ENCODE measurements at regions not wholly inside any gene's neighbourhood (a gene's known extent, or its start where the extent isn't known, plus 50 kb on each side); places are given as distances from the start of the nearest gene placed in this dataset.

DNA sequence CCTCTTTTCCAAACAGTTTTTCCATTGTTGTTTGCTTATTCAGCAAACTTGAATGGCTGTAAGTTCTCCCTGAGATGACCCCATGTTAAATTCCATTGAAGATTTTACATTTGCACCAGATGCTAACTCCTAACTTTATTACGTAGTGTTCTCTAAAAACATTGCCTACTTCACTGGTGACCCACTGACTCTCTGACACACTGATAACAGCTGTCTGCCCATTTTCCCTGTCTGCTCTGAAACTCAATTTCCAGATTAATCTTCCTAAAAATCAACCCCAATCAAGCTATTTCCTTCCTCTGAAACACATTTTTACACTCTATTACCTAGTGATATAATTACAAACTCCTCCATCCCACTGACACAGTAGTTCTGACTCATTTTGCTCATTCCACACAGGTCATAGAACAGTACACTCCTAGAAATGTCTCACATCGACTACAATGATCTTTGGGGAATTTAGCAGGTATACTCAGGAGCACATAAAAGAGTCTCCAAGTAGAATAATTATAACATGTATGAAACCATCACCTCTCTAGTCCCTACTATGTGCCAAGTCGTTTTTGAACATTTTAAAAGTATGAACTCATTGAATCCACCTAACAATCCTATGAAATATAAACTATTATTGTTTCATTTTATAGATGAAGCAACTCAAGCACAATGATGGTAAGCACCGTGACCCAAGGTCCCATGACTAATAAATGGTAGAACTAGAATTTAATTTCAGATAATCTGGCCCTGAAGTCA lies 210.9 kb downstream of the SLIT2 start:
- no peak for DNase-seq

DNA sequence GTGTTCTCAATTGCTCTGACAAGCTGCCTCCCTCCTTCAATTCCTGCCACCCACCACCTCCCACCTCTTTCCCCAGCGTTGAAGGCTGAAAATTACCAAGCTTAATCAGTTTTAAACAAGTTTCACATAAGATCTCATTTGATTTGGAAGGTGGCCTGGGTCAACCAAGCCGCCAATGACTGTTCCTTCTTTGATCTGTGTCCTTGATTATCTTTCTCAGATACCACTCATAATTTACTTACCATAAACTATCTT lies 211.4 kb downstream of the SLIT2 start:
- no peak for DNase-seq

DNA sequence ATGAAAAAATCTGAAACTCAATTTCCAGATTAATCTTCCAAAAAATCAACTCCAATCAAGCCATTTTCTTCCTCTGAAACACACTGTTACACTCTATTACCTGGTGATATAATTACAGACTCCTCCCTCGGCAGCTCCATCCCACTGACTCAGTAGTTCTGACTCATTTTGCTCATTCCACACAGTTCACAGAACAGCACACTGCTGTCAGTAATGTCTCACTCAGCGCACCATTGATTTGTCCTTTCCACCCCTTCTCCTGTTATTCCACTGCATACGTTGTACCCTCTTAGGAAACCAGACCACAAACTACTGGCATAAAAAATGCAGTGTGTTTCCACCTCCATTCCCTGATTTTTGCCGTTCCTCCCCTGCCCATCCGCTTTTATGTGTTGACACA lies 212.7 kb downstream of the SLIT2 start:
- DNase-seq, result no peak

DNA sequence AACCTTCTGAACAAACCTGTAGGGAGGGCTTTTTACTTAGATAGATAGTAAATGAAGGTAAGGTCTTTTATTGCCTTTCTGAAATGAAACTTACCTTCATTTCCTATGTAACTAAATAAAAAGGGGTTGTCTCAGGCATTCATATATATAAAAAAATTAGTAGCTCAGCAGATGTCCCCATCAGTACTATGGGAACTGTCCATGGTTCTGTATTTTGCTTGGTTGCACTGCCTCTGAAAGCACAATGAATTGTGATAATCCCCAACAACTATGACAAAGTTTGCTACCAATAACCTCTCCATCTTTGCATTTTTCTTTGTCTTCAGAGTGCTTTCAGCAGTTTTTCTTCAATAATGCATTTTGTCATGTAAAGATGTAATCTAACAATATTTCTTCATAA lies 222.4 kb downstream of the SLIT2 start:
- DNase-seq, result no peak

- no peak for DNase-seq
Measured at GRCh38 chr4:20478412-20478811, 221.8 kb upstream of the PACRGL start.

- DNase-seq, result no peak
Measured at GRCh38 chr4:20480165-20480947, 219.9 kb upstream of the PACRGL start.

DNA sequence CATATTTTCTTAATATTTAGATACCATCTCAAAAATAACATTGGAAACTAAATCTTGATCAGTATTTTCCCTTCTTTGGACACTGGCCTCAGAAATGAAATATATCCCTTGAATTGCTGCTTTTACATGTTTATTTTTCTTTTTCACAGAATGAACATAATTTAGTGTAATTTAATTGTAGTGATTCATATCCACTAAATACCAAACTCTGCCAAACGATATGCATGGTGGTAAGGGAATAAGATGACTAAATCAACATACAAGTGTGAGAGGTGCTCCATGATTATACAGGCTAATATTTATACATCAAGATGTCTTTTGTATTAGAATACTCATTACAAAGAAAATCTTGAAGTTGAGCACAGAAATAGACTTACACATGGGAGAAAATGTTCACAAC lies 216.8 kb upstream of the PACRGL start:
- no peak for DNase-seq

GRCh38 chr4:20486433-20486832 lies 213.8 kb upstream of the PACRGL start:
- no peak for DNase-seq

- no peak for DNase-seq
Measured at GRCh38 chr4:20487446-20487845, 212.8 kb upstream of the PACRGL start.

DNA sequence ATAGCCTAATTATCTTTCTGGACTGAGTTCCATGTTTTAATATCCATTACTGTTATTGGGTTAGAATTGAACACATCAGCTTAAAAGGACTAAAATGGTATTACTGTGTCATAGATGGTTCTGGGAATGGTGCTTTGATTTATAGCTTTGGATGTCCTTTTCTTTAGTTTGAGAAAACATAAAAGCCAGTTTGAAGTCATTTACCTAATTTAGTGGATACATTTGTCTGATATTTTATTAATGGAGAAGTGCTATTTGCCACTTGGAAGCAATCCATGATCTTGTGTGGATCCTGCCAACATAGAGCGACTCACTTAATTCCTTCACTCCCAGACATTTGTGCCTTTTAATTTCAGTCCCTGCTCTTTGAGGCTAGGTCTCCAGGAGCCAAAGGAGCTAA lies 212.4 kb upstream of the PACRGL start:
- DNase-seq, result no peak

DNA sequence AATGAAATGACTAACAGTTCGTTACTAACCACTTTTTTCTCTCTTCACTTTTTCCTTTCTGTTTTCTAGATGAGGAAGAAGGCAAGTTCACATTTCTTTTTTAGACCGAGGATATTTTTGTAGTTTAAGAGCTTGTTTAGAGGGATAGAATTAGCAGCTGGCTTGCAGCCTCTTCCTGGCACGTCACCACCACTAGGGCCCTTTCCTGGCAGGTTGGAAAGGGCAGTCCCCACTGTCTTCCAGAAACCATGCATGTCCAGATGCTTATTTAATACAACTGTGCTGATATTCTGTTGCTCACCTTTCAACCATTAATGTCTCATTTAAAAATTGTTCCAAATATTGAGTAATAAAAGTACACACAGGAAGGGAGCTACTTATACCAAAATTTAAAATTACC lies 209.5 kb upstream of the PACRGL start:
- no peak for DNase-seq

- no peak for DNase-seq
Measured at GRCh38 chr4:20493761-20494353, 206.4 kb upstream of the PACRGL start.

- no peak for DNase-seq
Measured at GRCh38 chr4:20496068-20496467, 204.2 kb upstream of the PACRGL start.

- no peak for DNase-seq
Measured at GRCh38 chr4:20504146-20504545, 196.1 kb upstream of the PACRGL start.

DNA sequence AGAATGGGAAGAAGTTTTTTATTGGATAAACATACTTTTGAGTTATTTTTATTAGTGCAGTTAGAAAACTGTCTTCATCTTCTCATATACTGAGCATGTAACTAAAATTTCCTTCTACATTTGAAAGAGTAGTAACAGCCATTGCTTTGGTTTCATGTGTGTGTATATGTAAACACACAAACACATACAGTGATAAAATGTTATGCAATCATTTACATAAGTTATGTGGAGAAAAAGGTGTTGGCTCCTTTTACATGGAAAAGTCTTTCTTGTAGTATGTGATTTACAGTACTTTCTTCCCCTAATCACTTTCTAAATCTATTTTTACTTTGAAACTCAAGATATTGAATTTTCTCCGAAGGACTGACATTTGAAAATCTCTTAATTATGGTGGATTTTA lies 194.3 kb upstream of the PACRGL start:
- no peak for DNase-seq

DNA sequence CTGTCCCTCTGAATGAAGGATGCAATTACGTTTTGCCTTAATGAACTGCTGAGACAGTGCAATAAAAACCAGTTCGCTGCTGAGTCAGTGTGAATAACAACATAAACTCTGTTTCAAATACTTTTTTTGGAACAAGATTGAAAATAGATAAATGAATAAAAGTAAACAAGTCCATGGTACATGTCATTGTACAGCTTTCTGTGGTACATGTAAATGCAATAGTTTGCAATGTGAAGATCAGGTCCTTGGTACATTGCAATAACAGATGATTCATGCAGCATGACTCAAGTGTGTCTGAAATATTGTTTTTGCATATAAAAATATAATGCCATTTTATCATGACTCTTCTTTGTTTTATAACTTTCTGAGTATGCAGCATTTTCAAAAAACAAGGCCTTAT lies 193.4 kb upstream of the PACRGL start:
- DNase-seq, result no peak

DNA sequence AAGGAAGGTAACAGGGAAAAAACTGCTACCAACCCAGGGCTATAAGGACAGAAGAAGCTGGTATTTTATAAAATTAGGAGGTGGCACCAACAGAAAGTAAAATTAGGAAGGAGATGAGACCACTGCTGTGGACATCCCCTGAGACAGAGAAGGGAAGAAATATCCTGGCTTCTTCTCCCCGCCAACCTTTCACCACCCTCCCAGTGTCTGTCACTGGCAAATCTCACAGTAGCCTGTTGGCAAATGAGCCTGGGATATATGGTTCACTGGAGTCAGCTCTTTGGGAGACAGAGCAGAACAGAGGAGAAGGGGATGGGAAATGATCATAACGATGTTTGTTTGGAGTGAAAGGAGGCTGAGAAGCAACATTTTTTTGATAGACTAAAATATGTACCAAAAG lies 190.9 kb upstream of the PACRGL start:
- DNase-seq, result no peak

GRCh38 chr4:20512033-20512792 lies 188.0 kb upstream of the PACRGL start:
- DNase-seq, result peak; percentile 1

DNA sequence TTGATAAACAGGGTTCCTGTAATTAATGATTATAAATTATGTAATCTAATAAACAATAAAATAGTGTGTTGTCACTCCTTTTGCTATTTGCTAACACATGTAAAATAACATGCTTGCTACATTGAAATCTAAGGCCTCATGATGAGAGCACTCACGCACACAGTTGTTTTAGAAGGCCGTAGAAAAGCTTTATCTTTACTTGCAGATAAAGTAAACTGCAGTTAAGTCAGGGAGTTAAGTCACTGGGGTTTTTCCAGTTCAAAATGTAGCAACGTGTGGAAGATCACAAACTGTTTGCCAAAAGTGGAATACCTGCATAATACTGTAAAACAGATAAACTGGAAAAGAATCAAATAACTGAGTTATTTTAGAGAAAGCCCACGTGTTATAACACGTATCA lies 187.3 kb upstream of the PACRGL start:
- no peak for DNase-seq

DNA sequence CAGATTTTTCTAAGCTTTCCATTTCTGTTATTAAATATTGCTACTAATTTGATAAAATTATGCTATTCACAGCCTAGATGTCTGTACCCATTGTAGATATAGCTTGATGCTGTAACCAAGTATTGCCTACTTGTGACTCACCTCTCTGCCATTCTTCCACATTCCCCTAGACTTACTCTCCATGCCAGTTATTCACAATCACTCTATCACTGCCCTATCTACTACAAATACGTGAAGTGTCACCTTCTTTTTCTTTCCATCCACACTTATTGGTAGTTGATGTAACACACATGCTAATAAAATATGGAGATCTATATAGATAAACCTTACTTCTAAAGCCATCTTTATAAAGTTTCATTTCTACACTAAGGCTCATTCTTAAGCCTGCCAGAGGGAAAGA lies 179.4 kb upstream of the PACRGL start:
- DNase-seq, result no peak

DNA sequence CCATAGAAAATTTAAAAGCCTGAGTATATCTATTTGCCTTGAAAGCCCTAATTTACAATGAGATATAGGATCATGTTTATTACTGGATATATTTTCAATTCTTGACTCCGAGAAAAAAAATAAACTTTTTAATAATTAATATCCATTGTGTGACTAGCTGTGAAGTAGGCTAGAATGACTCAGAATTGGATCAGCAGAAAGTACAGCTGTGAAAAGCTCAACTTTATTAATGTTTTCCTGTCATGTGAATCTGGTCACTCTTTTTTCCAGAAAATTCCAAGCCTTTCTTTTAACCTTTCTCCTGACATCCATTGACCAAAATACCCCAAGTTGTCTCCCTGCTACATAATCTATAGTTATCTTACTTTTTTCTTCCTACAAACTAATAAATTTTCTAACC lies 171.8 kb upstream of the PACRGL start:
- no peak for DNase-seq

DNA sequence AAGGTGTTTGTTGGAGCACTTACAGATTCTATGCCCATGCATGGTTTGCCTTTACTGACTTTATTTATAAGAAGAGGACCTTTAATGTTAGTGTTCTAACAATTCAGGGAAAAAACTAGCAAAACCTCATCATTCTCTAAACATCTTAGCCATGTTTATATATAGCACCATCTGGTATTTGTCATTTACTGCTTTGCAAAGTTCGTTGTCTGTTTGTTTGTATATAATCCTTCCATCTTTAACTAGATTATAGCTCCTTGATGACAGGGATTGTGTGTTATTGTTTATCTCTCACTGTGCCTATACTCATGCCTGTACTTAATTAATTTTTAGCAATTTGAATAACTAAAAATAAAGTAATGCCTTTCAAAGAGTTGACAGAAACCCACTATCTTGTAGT lies 170.6 kb upstream of the PACRGL start:
- DNase-seq, result no peak

DNA sequence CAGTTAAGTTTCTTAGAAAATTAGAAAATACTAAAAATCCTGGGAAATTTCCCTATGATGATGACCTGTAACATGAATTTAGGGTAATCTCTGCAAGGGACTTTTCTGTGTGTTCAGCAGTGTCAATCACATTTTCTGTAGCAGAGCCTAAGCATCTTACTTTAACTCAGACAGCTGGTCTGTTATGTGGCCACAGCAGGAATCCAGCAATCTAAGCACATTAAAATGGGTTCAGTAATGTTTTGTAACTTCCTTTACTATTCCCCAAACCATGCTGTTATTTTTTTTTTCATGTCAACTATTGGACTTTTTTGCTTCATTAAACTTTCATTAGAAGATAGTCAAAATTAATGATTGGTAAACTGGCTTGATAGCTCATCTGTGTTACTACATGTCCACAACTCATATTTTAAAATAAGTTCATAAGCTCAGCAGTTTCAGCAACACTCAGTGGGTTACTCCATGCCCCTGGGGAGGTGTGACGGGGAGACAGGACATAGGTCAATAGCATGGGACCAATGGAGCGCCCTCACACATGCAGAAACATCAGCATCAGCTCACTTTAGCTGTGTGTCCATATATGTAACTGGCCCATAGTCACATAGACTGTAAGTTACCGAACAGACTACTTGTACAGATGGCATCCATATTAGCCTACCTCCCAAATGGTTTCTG lies 168.0 kb upstream of the PACRGL start:
- no peak for DNase-seq
